Activated CD4-positive, alpha-beta T cell treated with anti-CD3 and anti-CD28 coated beads for 24 hours (primary cell): ENCODE measurements at regions not wholly inside any gene's neighbourhood (a gene's known extent, or its start where the extent isn't known, plus 50 kb on each side); places are given as distances from the start of the nearest gene placed in this dataset.

Source experiments
- DNase-seq, 2 donors: peaks; one replicate each; pipeline ENCODE4 v3.0.0-alpha.2; 2020; ENCODE audit warnings: low read depth in 2 of 2

- no peak for DNase-seq
These were observed 274.1 kb downstream of the HAUS1 start for GRCh38 chr18:46378126-46378863.

- no peak for DNase-seq
These were observed 274.7 kb downstream of the HAUS1 start for GRCh38 chr18:46378864-46379207.

- DNase-seq, result no peak
These were observed 275.3 kb downstream of the HAUS1 start for GRCh38 chr18:46379323-46379950.

- DNase-seq, result no peak
These were observed 271.9 kb downstream of the LOXHD1 start for GRCh38 chr18:46385124-46385523.

- no peak for DNase-seq
These were observed 270.2 kb downstream of the LOXHD1 start for GRCh38 chr18:46386788-46387187.

GRCh38 chr18:46387441-46388131 is 269.4 kb downstream of the LOXHD1 start:
- no peak for DNase-seq

- DNase-seq, result no peak
These were observed 268.7 kb downstream of the LOXHD1 start for GRCh38 chr18:46388286-46388685.

GRCh38 chr18:46392576-46392975 is 264.4 kb downstream of the LOXHD1 start:
- DNase-seq, result no peak

- DNase-seq, result no peak
These were observed 263.8 kb downstream of the LOXHD1 start for GRCh38 chr18:46393230-46393629.

GRCh38 chr18:46393961-46394360 is 263.1 kb downstream of the LOXHD1 start:
- no peak for DNase-seq

- DNase-seq, result no peak
These were observed 261.2 kb downstream of the LOXHD1 start for GRCh38 chr18:46395795-46396194.

- DNase-seq, result no peak
These were observed 259.8 kb downstream of the LOXHD1 start for GRCh38 chr18:46397174-46397573.

GRCh38 chr18:46398005-46398404 is 259.0 kb downstream of the LOXHD1 start:
- no peak for DNase-seq

GRCh38 chr18:46398625-46399024 is 258.4 kb downstream of the LOXHD1 start:
- no peak for DNase-seq

GRCh38 chr18:46399303-46399702 is 257.7 kb downstream of the LOXHD1 start:
- DNase-seq, result no peak

GRCh38 chr18:46400449-46400848 is 256.6 kb downstream of the LOXHD1 start:
- no peak for DNase-seq

- DNase-seq, result no peak
These were observed 255.4 kb downstream of the LOXHD1 start for GRCh38 chr18:46401486-46402070.

- DNase-seq, result no peak
These were observed 254.6 kb downstream of the LOXHD1 start for GRCh38 chr18:46402396-46402795.

GRCh38 chr18:46402945-46403344 is 254.1 kb downstream of the LOXHD1 start:
- DNase-seq, result no peak

GRCh38 chr18:46405832-46406538 is 251.0 kb downstream of the LOXHD1 start:
- no peak for DNase-seq

- DNase-seq, result no peak
These were observed 250.5 kb downstream of the LOXHD1 start for GRCh38 chr18:46406539-46406932.
